Endothelial cell of umbilical vein (primary cell): ENCODE measurements at regions not wholly inside any gene's neighbourhood (a gene's known extent, or its start where the extent isn't known, plus 50 kb on each side); places are given as distances from the start of the nearest gene placed in this dataset.

Experiments used
- BruUV-seq: library from RNA; stranded (reverse); fragments of 400-500 nt; replicated peaks from 2 replicates; lab custom pipeline; 2021; lab: Mats Ljungman, UMichigan
- CTCF ChIA-PET: fragments of 300-600, 350-600 bp; sonication (Branson Sonifier 250); formaldehyde crosslinking; loops from one replicate; lab custom pipeline; 2021; ENCODE audit warnings: antibody characterized with exemption, inconsistent platforms; lab: Charles Lee
- POLR2A ChIA-PET: fragments of 300-600, 350-600 bp; sonication (Branson Sonifier 250); formaldehyde crosslinking; loops from one replicate; lab custom pipeline; 2021; ENCODE audit warnings: antibody characterized with exemption, inconsistent platforms; lab: Charles Lee
- DNase-seq: peaks from one replicate; pipeline ENCODE4 v3.0.0-alpha.2; 2011; ENCODE audit warnings: low read depth, low spot score
- FAIRE-seq: peaks from 2 replicates; lab custom pipeline; 2011; peaks lifted over from hg19 to GRCh38; lab: Jason Lieb, UNC
- H2AFZ ChIP-seq: 2 replicates; pipeline ENCODE4 v1.6.0; 2012; ENCODE audit warnings: low read depth, low read length, control low read depth, inconsistent platforms
- H3K27ac ChIP-seq: 2 replicates; pipeline ENCODE4 v1.5.1; 2011; ENCODE audit warnings: low read depth, mild to moderate bottlenecking, control low read depth, low read length, moderate library complexity; ENCODE audit not compliant: insufficient read depth
- H3K27me3 ChIP-seq, 2 experiments: 2 replicates each; pipeline versions ENCODE4 v1.6.0 to v1.6.1; 2011; ENCODE audit warnings: low read length in 2 of 2, mixed read lengths in 1 of 2; ENCODE audit not compliant: control insufficient read depth in 2 of 2, insufficient read depth in 2 of 2
- H3K36me3 ChIP-seq, 2 experiments: 2 replicates in 1 of 2; 3 replicates in 1 of 2; pipeline ENCODE4 v1.5.1; 2011; ENCODE audit warnings: low read length in 2 of 2, mild to moderate bottlenecking in 1 of 2, moderate library complexity in 1 of 2; ENCODE audit not compliant: control insufficient read depth in 2 of 2, insufficient read depth in 2 of 2; ENCODE audit errors: extremely low read depth in 1 of 2
- H3K4me1 ChIP-seq: 3 replicates; pipeline ENCODE4 v1.5.1; 2011; ENCODE audit warnings: mild to moderate bottlenecking, low read length; ENCODE audit not compliant: control insufficient read depth, insufficient read depth; ENCODE audit errors: extremely low read depth
- H3K4me2 ChIP-seq: 2 replicates; pipeline ENCODE4 v1.6.1; 2011; ENCODE audit warnings: low read length, control low read depth, mixed read lengths; ENCODE audit not compliant: insufficient read depth
- H3K4me3 ChIP-seq, 3 experiments: fragments of 200-600 bp in 1 of 3; sonication (generic), shearing (Covaris generic) in 1 of 3; replicated peaks in 1 of 3; 2 replicates each; pipeline ENCODE4 v1.5.1; 2011 to 2016; ENCODE audit warnings: control low read depth in 3 of 3, low read length in 3 of 3, mild to moderate bottlenecking in 2 of 3, inconsistent platforms in 1 of 3, low read depth in 1 of 3, moderate library complexity in 1 of 3; ENCODE audit not compliant: insufficient read depth in 1 of 3
- H3K79me2 ChIP-seq: 2 replicates; pipeline ENCODE4 v1.6.0; 2012; ENCODE audit warnings: low read length, inconsistent platforms; ENCODE audit not compliant: control insufficient read depth, insufficient read depth
- H3K9ac ChIP-seq: replicated peaks from 2 replicates; pipeline ENCODE3; 2011; ENCODE audit warnings: low read length, control low read depth; ENCODE audit not compliant: insufficient read depth; ENCODE audit errors: extremely low read depth
- H3K9me1 ChIP-seq: replicated peaks from 3 replicates; pipeline ENCODE4 v1.6.0; 2011; ENCODE audit warnings: mild to moderate bottlenecking, low read length; ENCODE audit not compliant: control insufficient read depth, insufficient read depth; ENCODE audit errors: extremely low read depth
- H3K9me3 ChIP-seq: replicated peaks from 2 replicates; pipeline ENCODE4 v1.5.1; 2012; ENCODE audit warnings: low read length, inconsistent platforms; ENCODE audit not compliant: control insufficient read depth, insufficient read depth
- H4K20me1 ChIP-seq: replicated peaks from 2 replicates; pipeline ENCODE3; 2011; ENCODE audit warnings: mild to moderate bottlenecking, low read length; ENCODE audit not compliant: control insufficient read depth, insufficient read depth; ENCODE audit errors: extremely low read depth
- CTCF ChIP-seq, 2 donors: IDR thresholded peaks; 1 replicate in 1 of 2; 2 replicates in 1 of 2; pipeline ENCODE4 v1.5.1; 2011; ENCODE audit warnings: low read length in 2 of 2, mild to moderate bottlenecking in 2 of 2, moderate library complexity in 2 of 2, control low read depth in 1 of 2, inconsistent platforms in 1 of 2, low read depth in 1 of 2; ENCODE audit not compliant: insufficient read depth in 1 of 2; ENCODE audit errors: extremely low read depth in 1 of 2
- EZH2 ChIP-seq: IDR thresholded peaks from 2 replicates; pipeline ENCODE4 v1.6.1; 2012; ENCODE audit warnings: borderline replicate concordance, low read depth, mild to moderate bottlenecking, moderate library complexity, low read length, inconsistent platforms; ENCODE audit not compliant: severe bottlenecking
- FOS ChIP-seq: IDR thresholded peaks from 2 replicates; pipeline ENCODE4 v1.6.1; 2011; ENCODE audit warnings: mild to moderate bottlenecking, low read length, moderate library complexity, borderline replicate concordance; ENCODE audit not compliant: insufficient read depth
- GATA2 ChIP-seq: IDR thresholded peaks from 2 replicates; pipeline ENCODE4 v1.7.0; 2011; ENCODE audit warnings: low read depth, mild to moderate bottlenecking, moderate library complexity, mixed read lengths, low read length; ENCODE audit not compliant: insufficient read length, insufficient read depth
- JUN ChIP-seq: IDR thresholded peaks from 2 replicates; pipeline ENCODE4 v1.6.1; 2011; ENCODE audit warnings: borderline replicate concordance, low read depth; ENCODE audit not compliant: insufficient read length, insufficient read depth
- MAX ChIP-seq: IDR thresholded peaks from 2 replicates; pipeline ENCODE4 v1.6.1; 2011; ENCODE audit not compliant: insufficient read depth, insufficient read length
- MYC ChIP-seq: IDR thresholded peaks from one replicate; pipeline ENCODE4 v1.6.1; 2011; ENCODE audit warnings: mild to moderate bottlenecking, low read depth, low read length
- POLR2A ChIP-seq: IDR thresholded peaks from 2 replicates; pipeline ENCODE4 v1.6.1; 2012; ENCODE audit warnings: low read depth, mild to moderate bottlenecking, control low read depth, low read length
- POLR2AphosphoS5 ChIP-seq: IDR thresholded peaks from 2 replicates; pipeline ENCODE4 v1.6.1; 2012; ENCODE audit warnings: low read depth, mild to moderate bottlenecking, control low read depth, low read length, moderate library complexity; ENCODE audit not compliant: insufficient read depth
- dilution Hi-C: fragments of 300-500 bp; cut with MboI; formaldehyde crosslinking; loops from one replicate; pipeline ENCODE4 v1.15.0; 2019; ENCODE audit warnings: low sequenced_read_pairs; ENCODE audit not compliant: extremely low pct_ligation_motif_present
- intact Hi-C: fragments of 100-400 bp; cut with micrococcal nuclease; formaldehyde crosslinking; loops from one replicate; pipeline ENCODE4 v1.10.0; 2022

GRCh38 chr1:80933346-80933745 is 867.4 kb upstream of the ADGRL2 start:
- Histone ChIP-seq H3K9me3 (no peaks in the 10 kb centered on the region), H3K9me1 (no peaks in the 10 kb centered on the region), H3K27ac (no peak overlapping the region), H3K4me2 (no peak overlapping the region), H2AFZ (no peak overlapping the region), H3K79me2 (no peaks in the 10 kb centered on the region), H3K36me3 (no peaks in the 10 kb centered on the region), H4K20me1 (no peaks in the 10 kb centered on the region), H3K9ac (no peak overlapping the region), H3K27me3 (no peaks in the 10 kb centered on the region), H3K4me3 (no peak overlapping the region), H3K4me1 (no peaks in the 10 kb centered on the region)
- DNase-seq (no peak), FAIRE-seq (no peak)
- intact Hi-C loops: no loop called here
- CTCF ChIA-PET: no interaction called here
- TF ChIP-seq GATA2 (no peak), MYC (no peak), POLR2AphosphoS5 (no peak), JUN (no peak), CTCF (IDR thresholded peaks at IDR 0.05; ENCODE audit: extremely low read depth in 1 of 2, insufficient read depth in 1 of 2, low read depth in 1 of 2, low read length in 2 of 2) (no peak), EZH2 (no peak), MAX (no peak), POLR2A (no peak), FOS (no peak)
- dilution Hi-C loops: no loop called here
- POLR2A ChIA-PET: no interaction called here
- no TSS peak for BruUV-seq
